ENCODE measurements at regions not wholly inside any gene's neighbourhood (a gene's known extent, or its start where the extent isn't known, plus 50 kb on each side); places are given as distances from the start of the nearest gene placed in this dataset.

DNA sequence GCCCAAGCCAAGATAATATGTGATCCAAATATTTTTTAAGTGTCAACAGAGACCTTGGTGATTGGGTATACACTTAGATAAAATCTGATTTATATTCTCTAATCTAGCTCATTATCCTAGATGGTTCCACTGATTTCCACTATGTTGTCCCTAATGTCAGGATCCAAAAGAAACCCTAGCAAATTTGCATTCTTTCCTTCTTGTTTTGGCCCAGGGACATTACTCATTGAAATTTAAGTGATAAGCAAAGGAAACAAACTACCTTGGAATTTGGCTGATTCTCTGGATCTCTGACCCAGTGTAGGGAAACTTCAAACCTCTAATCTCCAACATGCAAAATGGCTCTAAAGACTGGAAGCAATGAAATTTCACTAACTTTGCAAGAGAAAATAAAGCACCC, 179.8 kb upstream of the MEIS1 start (continued):
- no peak for TF ChIP-seq ZSCAN23 (tag by site-specific recombination; IDR thresholded peaks at IDR 0.05)
- no peak for TF ChIP-seq ZNF214 (tag by site-specific recombination; IDR thresholded peaks at IDR 0.05; ENCODE audit: borderline replicate concordance)
- TF ChIP-seq, protein P1, sequence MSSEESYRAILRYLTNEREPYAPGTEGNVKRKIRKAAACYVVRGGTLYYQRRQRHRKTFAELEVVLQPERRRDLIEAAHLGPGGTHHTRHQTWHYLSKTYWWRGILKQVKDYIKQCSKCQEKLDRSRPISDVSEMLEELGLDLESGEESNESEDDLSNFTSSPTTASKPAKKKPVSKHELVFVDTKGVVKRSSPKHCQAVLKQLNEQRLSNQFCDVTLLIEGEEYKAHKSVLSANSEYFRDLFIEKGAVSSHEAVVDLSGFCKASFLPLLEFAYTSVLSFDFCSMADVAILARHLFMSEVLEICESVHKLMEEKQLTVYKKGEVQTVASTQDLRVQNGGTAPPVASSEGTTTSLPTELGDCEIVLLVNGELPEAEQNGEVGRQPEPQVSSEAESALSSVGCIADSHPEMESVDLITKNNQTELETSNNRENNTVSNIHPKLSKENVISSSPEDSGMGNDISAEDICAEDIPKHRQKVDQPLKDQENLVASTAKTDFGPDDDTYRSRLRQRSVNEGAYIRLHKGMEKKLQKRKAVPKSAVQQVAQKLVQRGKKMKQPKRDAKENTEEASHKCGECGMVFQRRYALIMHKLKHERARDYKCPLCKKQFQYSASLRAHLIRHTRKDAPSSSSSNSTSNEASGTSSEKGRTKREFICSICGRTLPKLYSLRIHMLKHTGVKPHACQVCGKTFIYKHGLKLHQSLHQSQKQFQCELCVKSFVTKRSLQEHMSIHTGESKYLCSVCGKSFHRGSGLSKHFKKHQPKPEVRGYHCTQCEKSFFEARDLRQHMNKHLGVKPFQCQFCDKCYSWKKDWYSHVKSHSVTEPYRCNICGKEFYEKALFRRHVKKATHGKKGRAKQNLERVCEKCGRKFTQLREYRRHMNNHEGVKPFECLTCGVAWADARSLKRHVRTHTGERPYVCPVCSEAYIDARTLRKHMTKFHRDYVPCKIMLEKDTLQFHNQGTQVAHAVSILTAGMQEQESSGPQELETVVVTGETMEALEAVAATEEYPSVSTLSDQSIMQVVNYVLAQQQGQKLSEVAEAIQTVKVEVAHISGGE (tag by site-specific recombination; conservative IDR thresholded peaks at IDR 0.05; ENCODE audit: low read depth): no peak

GRCh38 chr2:66253066-66253465, 181.9 kb upstream of the MEIS1 start:
- ChIA-PET CTCF (interaction anchor here (0.8 kb wide), 1 partner anchor 273 kb away, joined by 3 read pairs; no protein-coding TSS in a partner anchor), POLR2A (no interaction called here)
- Histone ChIP-seq H3K4me1 (ENCODE audit: control insufficient read depth, insufficient read depth, low read length) (no peaks in the 10 kb centered on the region), H3K4me3 (ENCODE audit: low read depth, low read length) (no peak overlapping the region), H3K36me3 (ENCODE audit: control insufficient read depth in 2 of 2, insufficient read depth in 1 of 2, low read length in 2 of 2) (no peaks in the 10 kb centered on the region), H3K27ac (ENCODE audit: extremely low read depth, low read depth, low read length) (no peak overlapping the region), H3K9me3 (ENCODE audit: control insufficient read depth, insufficient read depth, low read depth, low read length) (no peaks in the 10 kb centered on the region)
- TF ChIP-seq ZNF146 (tag by site-specific recombination; IDR thresholded peaks at IDR 0.05) (no peak), ZNF37A (tag by site-specific recombination; IDR thresholded peaks at IDR 0.05) (no peak), ZNF670 (tag by site-specific recombination; IDR thresholded peaks at IDR 0.05; ENCODE audit: low read depth) (no peak), PRDM1 (tag by site-specific recombination; IDR thresholded peaks at IDR 0.05) (no peak), ZFP3 (tag by site-specific recombination; IDR thresholded peaks at IDR 0.05; ENCODE audit: low read depth) (no peak), ZNF626 (tag by site-specific recombination; IDR thresholded peaks at IDR 0.05) (no peak), GLI2 (tag by site-specific recombination; IDR thresholded peaks at IDR 0.05; ENCODE audit: borderline replicate concordance, low read depth) (no peak), ZNF654 (tag by site-specific recombination; IDR thresholded peaks at IDR 0.05; ENCODE audit: low read depth) (no peak), ZNF211 (tag by site-specific recombination; IDR thresholded peaks at IDR 0.05; ENCODE audit: low read depth) (no peak), ZSCAN5A (tag by site-specific recombination; IDR thresholded peaks at IDR 0.05) (no peak), HOXA7 (CRISPR knock-in tag; IDR thresholded peaks at IDR 0.05; ENCODE audit: borderline replicate concordance) (no peak), SCRT2 (tag by site-specific recombination; IDR thresholded peaks at IDR 0.05) (no peak), ZNF600 (tag by site-specific recombination; IDR thresholded peaks at IDR 0.05) (no peak), ZNF239 (tag by site-specific recombination; IDR thresholded peaks at IDR 0.05) (no peak)
- TF ChIP-seq, protein P2, sequence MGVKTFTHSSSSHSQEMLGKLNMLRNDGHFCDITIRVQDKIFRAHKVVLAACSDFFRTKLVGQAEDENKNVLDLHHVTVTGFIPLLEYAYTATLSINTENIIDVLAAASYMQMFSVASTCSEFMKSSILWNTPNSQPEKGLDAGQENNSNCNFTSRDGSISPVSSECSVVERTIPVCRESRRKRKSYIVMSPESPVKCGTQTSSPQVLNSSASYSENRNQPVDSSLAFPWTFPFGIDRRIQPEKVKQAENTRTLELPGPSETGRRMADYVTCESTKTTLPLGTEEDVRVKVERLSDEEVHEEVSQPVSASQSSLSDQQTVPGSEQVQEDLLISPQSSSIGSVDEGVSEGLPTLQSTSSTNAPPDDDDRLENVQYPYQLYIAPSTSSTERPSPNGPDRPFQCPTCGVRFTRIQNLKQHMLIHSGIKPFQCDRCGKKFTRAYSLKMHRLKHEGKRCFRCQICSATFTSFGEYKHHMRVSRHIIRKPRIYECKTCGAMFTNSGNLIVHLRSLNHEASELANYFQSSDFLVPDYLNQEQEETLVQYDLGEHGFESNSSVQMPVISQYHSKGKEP (tag by site-specific recombination; IDR thresholded peaks at IDR 0.05): no peak
- TF ChIP-seq, protein P3, sequence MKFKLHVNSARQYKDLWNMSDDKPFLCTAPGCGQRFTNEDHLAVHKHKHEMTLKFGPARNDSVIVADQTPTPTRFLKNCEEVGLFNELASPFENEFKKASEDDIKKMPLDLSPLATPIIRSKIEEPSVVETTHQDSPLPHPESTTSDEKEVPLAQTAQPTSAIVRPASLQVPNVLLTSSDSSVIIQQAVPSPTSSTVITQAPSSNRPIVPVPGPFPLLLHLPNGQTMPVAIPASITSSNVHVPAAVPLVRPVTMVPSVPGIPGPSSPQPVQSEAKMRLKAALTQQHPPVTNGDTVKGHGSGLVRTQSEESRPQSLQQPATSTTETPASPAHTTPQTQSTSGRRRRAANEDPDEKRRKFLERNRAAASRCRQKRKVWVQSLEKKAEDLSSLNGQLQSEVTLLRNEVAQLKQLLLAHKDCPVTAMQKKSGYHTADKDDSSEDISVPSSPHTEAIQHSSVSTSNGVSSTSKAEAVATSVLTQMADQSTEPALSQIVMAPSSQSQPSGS (tag by site-specific recombination; IDR thresholded peaks at IDR 0.05; ENCODE audit: low read depth): no peak
- TF ChIP-seq, protein P4, sequence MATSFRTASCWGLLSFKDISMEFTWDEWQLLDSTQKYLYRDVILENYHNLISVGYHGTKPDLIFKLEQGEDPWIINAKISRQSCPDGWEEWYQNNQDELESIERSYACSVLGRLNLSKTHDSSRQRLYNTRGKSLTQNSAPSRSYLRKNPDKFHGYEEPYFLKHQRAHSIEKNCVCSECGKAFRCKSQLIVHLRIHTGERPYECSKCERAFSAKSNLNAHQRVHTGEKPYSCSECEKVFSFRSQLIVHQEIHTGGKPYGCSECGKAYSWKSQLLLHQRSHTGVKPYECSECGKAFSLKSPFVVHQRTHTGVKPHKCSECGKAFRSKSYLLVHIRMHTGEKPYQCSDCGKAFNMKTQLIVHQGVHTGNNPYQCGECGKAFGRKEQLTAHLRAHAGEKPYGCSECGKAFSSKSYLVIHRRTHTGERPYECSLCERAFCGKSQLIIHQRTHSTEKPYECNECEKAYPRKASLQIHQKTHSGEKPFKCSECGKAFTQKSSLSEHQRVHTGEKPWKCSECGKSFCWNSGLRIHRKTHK (tag by site-specific recombination; IDR thresholded peaks at IDR 0.05): no peak
- TF ChIP-seq, protein P5, sequence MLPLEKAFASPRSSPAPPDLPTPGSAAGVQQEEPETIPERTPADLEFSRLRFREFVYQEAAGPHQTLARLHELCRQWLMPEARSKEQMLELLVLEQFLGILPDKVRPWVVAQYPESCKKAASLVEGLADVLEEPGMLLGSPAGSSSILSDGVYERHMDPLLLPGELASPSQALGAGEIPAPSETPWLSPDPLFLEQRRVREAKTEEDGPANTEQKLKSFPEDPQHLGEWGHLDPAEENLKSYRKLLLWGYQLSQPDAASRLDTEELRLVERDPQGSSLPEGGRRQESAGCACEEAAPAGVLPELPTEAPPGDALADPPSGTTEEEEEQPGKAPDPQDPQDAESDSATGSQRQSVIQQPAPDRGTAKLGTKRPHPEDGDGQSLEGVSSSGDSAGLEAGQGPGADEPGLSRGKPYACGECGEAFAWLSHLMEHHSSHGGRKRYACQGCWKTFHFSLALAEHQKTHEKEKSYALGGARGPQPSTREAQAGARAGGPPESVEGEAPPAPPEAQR (tag by site-specific recombination; IDR thresholded peaks at IDR 0.05): no peak
- TF ChIP-seq, protein P6, sequence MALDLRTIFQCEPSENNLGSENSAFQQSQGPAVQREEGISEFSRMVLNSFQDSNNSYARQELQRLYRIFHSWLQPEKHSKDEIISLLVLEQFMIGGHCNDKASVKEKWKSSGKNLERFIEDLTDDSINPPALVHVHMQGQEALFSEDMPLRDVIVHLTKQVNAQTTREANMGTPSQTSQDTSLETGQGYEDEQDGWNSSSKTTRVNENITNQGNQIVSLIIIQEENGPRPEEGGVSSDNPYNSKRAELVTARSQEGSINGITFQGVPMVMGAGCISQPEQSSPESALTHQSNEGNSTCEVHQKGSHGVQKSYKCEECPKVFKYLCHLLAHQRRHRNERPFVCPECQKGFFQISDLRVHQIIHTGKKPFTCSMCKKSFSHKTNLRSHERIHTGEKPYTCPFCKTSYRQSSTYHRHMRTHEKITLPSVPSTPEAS (tag by site-specific recombination; IDR thresholded peaks at IDR 0.05): no peak
